GM20000 (cell line): ENCODE measurements at regions not wholly inside any gene's neighbourhood (a gene's known extent, or its start where the extent isn't known, plus 50 kb on each side); places are given as distances from the start of the nearest gene placed in this dataset.

Experiments used
- DNase-seq: peaks from one replicate; pipeline ENCODE4 v3.0.0; 2012; ENCODE audit warnings: low spot score
- TF ChIP-seq, protein P1 (sequence below): IDR thresholded peaks from 2 replicates; pipeline ENCODE4 v1.5.1; 2012; ENCODE audit warnings: mild to moderate bottlenecking, control low read depth; ENCODE audit errors: extremely low read depth, missing control alignments

DNA sequence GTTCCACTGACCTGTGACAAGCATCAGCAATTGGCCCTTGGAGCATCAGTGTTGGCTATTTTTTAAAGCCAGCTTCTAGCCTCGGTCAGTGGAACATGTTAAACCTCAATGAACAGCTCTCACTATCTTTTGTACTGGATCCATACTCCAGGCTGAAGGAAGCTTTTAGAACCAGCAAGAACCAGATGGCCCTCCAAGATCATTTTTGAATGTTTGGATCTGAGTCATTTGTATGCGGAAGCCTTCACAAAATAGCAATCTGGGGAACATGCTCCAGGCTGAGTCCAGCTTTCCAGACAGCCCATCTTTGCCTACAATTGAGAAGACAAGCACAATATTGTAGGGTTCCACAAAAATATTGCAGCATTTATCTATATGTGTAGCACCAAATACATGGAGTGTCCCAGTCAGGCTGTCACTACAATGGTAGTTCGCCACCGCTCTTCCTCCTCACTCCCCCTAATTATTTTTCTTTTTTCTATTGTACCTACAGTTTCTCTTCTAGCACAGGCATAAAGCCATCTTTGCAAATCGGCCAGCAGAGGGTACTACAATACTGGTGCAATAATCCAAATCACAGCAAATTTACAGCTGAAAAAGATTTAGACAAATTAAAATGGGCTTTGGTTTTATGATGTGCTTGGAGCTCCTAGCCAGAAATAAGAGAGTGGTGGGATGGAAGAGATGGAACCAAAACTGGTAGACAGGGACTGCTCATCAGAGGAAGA, 177.4 kb upstream of the BLID start:
- TF ChIP-seq, protein P1, sequence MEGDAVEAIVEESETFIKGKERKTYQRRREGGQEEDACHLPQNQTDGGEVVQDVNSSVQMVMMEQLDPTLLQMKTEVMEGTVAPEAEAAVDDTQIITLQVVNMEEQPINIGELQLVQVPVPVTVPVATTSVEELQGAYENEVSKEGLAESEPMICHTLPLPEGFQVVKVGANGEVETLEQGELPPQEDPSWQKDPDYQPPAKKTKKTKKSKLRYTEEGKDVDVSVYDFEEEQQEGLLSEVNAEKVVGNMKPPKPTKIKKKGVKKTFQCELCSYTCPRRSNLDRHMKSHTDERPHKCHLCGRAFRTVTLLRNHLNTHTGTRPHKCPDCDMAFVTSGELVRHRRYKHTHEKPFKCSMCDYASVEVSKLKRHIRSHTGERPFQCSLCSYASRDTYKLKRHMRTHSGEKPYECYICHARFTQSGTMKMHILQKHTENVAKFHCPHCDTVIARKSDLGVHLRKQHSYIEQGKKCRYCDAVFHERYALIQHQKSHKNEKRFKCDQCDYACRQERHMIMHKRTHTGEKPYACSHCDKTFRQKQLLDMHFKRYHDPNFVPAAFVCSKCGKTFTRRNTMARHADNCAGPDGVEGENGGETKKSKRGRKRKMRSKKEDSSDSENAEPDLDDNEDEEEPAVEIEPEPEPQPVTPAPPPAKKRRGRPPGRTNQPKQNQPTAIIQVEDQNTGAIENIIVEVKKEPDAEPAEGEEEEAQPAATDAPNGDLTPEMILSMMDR = no peak
- no peak for DNase-seq

DNA sequence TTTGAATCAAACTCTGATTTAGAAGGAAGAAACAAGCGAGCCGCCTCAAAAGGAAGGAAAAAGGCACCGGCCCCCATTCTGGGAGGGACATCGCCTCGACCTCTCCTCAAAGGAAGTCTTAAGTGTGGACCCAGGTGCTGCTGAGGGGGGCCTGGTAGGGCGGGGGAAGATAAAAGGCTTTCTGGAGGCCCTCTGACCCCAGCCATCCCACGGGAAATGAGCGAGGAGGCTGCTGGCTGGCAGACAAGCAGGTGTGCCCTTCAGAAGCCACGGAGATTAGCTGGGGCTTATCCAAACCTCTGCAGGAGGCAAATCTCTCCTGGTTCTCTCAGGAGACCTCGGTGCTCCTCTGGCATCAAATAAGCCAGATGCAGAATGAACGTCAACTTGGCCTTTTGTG, 171.4 kb upstream of the BLID start:
- TF ChIP-seq, protein P1 = no peak
- DNase-seq = no peak

GRCh38 chr11:122285070-122285988, 169.3 kb upstream of the BLID start:
- DNase-seq = no peak
- TF ChIP-seq, protein P1 = no peak

- no peak for DNase-seq
- TF ChIP-seq, protein P1 = no peak
These were observed 164.9 kb upstream of the BLID start for GRCh38 chr11:122280870-122281269.

- TF ChIP-seq, protein P1 = no peak
- no peak for DNase-seq
These were observed 163.2 kb upstream of the BLID start for GRCh38 chr11:122279194-122279593.

DNA sequence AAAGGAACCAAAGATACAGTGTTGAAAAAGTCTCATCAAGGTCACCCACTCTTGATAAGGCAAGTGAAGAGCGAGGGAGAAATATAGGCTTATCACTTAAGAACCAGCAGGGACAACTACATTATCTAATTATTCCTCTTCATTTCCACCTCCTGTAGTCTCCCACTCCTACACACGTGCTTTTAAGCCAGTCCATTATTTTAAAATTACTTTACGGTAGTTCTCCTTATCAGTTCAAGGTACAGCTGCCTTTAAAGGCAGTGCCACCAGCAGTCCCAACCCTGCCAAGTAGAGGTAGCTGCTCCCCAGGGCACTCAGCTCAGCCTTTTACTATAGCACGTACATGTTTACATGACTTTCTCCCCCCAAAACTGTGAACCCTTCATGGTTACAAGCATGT, 161.5 kb upstream of the BLID start:
- TF ChIP-seq, protein P1 = no peak
- DNase-seq = no peak

- TF ChIP-seq, protein P1 = no peak
- no peak for DNase-seq
These were observed 160.2 kb upstream of the BLID start for GRCh38 chr11:122276221-122276620.
